ENCODE measurements at regions not wholly inside any gene's neighbourhood (a gene's known extent, or its start where the extent isn't known, plus 50 kb on each side); places are given as distances from the start of the nearest gene placed in this dataset.
"Not testable (repeated sequence)": the region's sequence is repeated elsewhere in the genome, so short reads cannot be mapped to it uniquely, and the experiment has no call there.

GRCh38 chrX:63176578-63176977 is 174.6 kb downstream of the SPIN4 start:
- DNase-seq = not testable (repeated sequence)

DNA sequence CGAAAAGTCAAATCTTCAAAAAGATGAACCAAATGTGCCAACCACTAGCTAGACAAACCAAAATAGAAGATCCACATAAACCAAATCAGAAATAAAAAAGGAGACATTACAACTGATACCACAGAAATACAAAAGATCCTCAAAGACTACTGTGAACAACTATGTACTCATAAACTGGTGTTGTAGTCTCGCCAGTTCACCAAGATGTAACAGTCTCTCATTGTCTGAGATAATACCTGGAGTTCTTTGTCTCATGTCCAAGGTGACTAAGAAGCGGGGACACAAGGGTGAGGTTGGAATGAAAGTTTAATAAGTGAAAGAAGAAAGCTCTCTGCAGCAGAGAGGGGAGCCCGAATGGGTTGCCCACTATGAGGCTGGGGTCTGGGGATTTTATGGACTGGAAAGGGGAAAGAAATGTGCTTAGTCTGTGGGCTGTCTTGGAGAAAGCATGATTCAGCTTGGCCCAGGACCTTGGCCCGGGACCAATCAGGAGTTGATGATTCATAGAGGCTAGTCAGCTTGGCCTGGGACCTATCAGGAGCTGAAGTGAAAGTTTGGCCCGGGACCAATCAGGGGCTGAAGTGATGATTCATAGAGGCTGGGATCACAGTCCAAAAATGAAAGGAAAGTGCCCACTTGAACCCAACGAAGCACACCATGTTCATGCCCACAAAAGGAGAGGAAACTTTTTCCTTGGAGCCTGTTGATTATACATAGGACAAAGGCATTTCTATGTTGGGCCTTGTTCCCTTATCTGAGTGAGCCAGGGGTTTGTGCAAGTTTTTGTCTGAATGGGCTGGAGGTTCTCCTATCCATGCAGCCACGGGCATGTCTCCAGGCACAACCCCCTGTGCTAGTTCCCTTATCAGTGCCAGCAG is 177.1 kb downstream of the SPIN4 start:
- not testable (repeated sequence) for DNase-seq

- not testable (repeated sequence) for DNase-seq
These were observed 181.7 kb downstream of the SPIN4 start for GRCh38 chrX:63169416-63169815.

GRCh38 chrX:63168949-63169348 is 182.2 kb downstream of the SPIN4 start:
- DNase-seq = not testable (repeated sequence)

- DNase-seq = not testable (repeated sequence)
These were observed 184.1 kb downstream of the SPIN4 start for GRCh38 chrX:63167002-63167401.

DNA sequence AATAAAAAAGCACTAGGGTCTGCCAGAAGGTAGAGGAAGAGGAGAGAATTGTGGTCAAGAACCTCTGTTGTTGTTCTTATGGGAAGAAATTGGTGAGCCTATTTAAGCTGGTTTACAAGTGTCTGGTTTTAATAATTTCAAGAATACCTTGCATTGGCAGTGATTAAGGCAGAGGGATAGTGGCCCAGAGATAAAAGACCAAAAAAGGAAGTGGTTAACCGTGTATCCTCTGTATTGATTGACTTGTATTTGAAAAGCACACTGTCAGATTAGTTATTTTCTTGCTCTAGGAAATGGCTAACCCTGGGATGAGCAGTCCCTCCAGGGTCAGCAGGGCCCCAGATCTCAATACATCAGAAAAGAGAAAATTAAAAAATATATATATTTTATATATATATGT is 190.1 kb downstream of the SPIN4 start:
- not testable (repeated sequence) for DNase-seq

GRCh38 chrX:63160340-63160739 is 190.8 kb downstream of the SPIN4 start:
- not testable (repeated sequence) for DNase-seq

GRCh38 chrX:63145526-63145925 is 205.6 kb downstream of the SPIN4 start:
- DNase-seq = not testable (repeated sequence)

GRCh38 chrX:63142588-63142987 is 208.5 kb downstream of the SPIN4 start:
- not testable (repeated sequence) for DNase-seq

DNA sequence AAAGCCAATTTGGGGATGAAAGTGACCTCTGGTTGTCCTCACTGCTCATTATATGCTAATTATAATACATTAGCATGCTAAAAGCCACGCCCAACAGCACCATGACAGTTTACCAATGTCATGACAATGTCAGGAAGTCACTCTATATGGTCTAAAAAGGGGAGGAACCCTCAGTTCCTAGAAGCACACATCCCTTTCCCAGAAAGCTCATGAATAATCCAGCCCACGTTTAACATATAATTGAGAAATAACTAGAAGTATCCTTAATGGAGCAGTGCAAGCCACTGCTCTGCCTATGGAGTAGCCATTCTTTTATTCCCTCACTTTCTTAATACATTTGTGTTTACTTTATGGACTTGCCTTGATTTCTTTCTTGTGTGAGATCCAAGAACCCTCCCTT is 215.3 kb downstream of the SPIN4 start:
- DNase-seq = not testable (repeated sequence)

- DNase-seq = no peak
These were observed 222.6 kb downstream of the SPIN4 start for GRCh38 chrX:63128509-63128908.

- DNase-seq = no peak
These were observed 235.9 kb downstream of the SPIN4 start for GRCh38 chrX:63115196-63115595.

DNA sequence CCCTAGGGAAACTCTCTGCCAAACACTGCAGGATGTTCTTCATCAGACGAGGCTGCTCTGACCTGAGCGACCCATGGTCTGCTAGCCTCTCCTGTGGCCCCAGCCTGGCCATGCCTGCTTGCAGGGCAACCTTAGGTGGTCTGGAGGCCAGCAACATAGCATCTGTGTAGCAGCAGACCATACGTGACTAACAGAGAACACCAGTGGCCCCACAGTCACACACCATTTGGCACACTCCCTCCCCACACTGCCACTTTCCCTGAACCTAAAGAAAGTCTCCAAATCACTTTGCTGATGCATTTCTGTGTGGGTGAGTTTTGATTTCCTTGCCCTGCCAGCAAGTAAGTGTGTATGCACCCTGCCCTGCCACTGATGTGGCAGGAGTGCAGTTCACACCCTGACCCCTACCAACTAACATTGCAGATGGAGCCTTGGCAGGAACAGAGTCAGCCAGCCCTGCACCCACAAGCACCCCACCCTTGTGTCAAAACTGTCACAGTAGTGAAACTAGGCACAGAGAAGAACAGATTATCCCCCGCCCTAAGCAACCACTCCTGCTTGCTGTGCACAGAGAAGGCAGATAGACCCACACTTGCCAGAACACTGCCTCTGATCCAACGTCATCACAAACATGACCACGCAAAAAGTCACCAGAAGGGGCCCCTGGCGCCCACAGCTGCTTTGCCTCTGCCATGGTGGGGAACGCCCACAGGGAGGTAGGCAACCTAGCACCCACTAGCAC is 249.1 kb downstream of the SPIN4 start:
- DNase-seq = no peak

DNA sequence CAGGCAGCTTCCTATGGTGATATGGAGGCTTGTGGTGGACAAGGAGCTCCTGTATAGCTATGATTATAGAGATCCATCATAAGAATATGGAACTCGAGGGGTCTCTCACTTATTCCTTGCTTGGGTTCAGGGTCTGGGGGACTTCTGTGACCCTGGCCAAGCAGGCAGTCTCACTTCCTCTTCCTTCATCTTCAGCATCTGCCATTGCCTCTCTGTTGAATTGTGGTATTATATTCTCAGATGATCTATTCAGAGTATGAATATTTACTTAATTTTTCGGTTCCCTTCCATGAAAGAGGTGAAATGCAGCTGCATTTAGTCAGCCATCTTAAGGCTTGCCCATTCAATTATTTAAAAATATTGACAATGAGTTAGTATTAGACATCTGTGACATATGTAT is 292.9 kb downstream of the SPIN4 start:
- no peak for DNase-seq

GRCh38 chrX:63050225-63050624 is 300.9 kb downstream of the SPIN4 start:
- DNase-seq = no peak

- no peak for DNase-seq
These were observed 318.3 kb downstream of the SPIN4 start for GRCh38 chrX:63032811-63033210.

GRCh38 chrX:63013549-63013948 is 337.6 kb downstream of the SPIN4 start:
- DNase-seq = no peak

GRCh38 chrX:63012574-63012973 is 338.6 kb downstream of the SPIN4 start:
- DNase-seq = no peak

GRCh38 chrX:63000196-63000595 is 350.9 kb downstream of the SPIN4 start:
- not testable (repeated sequence) for DNase-seq
